RWPE2 (cell line): ENCODE measurements at regions not wholly inside any gene's neighbourhood (a gene's known extent, or its start where the extent isn't known, plus 50 kb on each side); places are given as distances from the start of the nearest gene placed in this dataset.

Experiments used
- ATAC-seq: fragments of 200-7000 bp; cut with Tn5 transposase; 3 replicates; pipeline ENCODE4 v1.9.1; 2021; ENCODE audit warnings: low read depth
- DNase-seq: peaks from one replicate; pipeline ENCODE4 v3.0.0-alpha.2; 2020; ENCODE audit warnings: low spot score
- H3K27ac ChIP-seq: fragments of 450-650 bp; 2 replicates; pipeline ENCODE4 v1.5.1; 2017; ENCODE audit warnings: mild to moderate bottlenecking; ENCODE audit not compliant: poor library complexity, severe bottlenecking
- H3K27me3 ChIP-seq: fragments of 250-450 bp; sonication (Bioruptor Pico); 2 replicates; pipeline ENCODE4 v1.5.1; 2021; ENCODE audit warnings: mild to moderate bottlenecking, moderate library complexity; ENCODE audit not compliant: insufficient read depth, poor library complexity, severe bottlenecking
- H3K36me3 ChIP-seq: fragments of 250-450 bp; sonication (Bioruptor Pico); 2 replicates; pipeline ENCODE4 v1.5.1; 2020; ENCODE audit warnings: low read depth, mild to moderate bottlenecking, moderate library complexity
- H3K4me1 ChIP-seq: fragments of 250-450 bp; sonication (Bioruptor Pico); 2 replicates; pipeline ENCODE4 v1.5.1; 2021; ENCODE audit warnings: mild to moderate bottlenecking, moderate library complexity; ENCODE audit not compliant: insufficient read depth, poor library complexity, severe bottlenecking
- H3K4me3 ChIP-seq: fragments of 250-450 bp; sonication (Bioruptor Pico); 2 replicates; pipeline ENCODE4 v1.5.1; 2021; ENCODE audit warnings: mild to moderate bottlenecking, moderate library complexity; ENCODE audit not compliant: severe bottlenecking
- H3K9me3 ChIP-seq: fragments of 250-450 bp; sonication (Bioruptor Pico); 2 replicates; pipeline ENCODE4 v1.5.1; 2021; ENCODE audit warnings: mild to moderate bottlenecking, moderate library complexity; ENCODE audit not compliant: severe bottlenecking
- TF ChIP-seq, protein P1 (sequence below): fragments of 450-650 bp; IDR thresholded peaks from one replicate; pipeline ENCODE4 v1.5.1; 2017; ENCODE audit warnings: mild to moderate bottlenecking, moderate library complexity; ENCODE audit not compliant: poor library complexity, severe bottlenecking

DNA sequence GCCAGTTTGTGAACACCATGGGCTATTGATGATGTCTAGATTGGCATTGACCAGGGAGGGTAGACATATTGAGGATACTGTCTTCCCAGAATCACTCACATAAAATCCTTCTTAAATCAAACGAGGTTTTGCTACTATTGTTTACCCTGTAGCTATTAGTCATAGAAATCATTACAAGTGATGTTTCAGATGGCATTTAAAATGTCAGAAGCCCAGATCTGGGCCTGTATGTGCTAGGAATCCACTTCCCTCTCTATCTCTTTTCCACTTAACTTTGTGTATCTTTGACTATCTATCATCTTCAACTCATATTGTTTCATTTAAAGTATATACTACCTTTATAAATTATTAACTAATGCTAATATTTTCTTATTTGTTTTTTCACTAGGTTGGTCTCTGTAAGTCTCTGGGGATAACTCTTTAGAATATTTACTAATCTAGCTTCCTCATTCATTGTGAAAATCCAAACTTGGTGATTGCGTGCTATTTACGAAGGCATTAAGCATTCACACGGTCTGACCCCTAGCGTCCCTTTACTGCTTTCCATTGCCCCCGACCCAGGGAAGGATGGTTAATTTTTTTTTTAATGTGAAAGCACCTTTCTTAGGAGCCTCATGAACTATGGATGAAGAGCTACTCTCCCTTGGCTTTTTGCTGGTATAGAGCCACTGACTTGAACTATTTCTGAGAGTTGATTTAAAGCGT is 281.8 kb downstream of the GPATCH2 start:
- ATAC-seq (no peak), DNase-seq (no peak)
- TF ChIP-seq, protein P1, sequence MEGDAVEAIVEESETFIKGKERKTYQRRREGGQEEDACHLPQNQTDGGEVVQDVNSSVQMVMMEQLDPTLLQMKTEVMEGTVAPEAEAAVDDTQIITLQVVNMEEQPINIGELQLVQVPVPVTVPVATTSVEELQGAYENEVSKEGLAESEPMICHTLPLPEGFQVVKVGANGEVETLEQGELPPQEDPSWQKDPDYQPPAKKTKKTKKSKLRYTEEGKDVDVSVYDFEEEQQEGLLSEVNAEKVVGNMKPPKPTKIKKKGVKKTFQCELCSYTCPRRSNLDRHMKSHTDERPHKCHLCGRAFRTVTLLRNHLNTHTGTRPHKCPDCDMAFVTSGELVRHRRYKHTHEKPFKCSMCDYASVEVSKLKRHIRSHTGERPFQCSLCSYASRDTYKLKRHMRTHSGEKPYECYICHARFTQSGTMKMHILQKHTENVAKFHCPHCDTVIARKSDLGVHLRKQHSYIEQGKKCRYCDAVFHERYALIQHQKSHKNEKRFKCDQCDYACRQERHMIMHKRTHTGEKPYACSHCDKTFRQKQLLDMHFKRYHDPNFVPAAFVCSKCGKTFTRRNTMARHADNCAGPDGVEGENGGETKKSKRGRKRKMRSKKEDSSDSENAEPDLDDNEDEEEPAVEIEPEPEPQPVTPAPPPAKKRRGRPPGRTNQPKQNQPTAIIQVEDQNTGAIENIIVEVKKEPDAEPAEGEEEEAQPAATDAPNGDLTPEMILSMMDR, result no peak
- no peaks in the 10 kb centered on the region for H3K4me1 ChIP-seq
- H3K27ac ChIP-seq, result no peak overlapping the region
- H3K36me3 ChIP-seq, result no peaks in the 10 kb centered on the region
- no peak overlapping the region for H3K4me3 ChIP-seq
- H3K9me3 ChIP-seq, result no peaks in the 10 kb centered on the region
- no peaks in the 10 kb centered on the region for H3K27me3 ChIP-seq

DNA sequence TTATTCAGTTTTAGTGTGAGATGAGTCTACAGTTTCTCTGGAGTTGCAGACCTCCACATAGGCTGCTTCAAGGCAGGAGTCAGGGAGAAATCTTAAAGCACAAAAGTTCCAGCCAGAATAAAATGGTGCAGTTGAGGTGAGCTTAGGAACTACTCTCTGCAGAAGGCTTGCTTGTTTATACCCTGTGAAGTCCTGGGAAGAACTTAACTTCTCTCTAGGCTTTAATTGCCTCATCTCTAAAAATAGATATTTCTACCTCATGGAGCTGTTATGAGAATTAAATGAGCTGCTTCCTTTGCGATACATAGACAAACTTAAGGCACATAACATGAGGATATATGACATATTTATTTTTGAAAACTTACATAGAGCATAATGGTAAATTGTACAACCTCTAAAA is 286.2 kb downstream of the GPATCH2 start:
- DNase-seq (no peak), ATAC-seq (no peak)
- Histone ChIP-seq H3K36me3 (no peaks in the 10 kb centered on the region), H3K4me1 (no peaks in the 10 kb centered on the region), H3K4me3 (no peak overlapping the region), H3K27me3 (no peaks in the 10 kb centered on the region), H3K27ac (no peak overlapping the region), H3K9me3 (no peaks in the 10 kb centered on the region)
- TF ChIP-seq, protein P1, result no peak

DNA sequence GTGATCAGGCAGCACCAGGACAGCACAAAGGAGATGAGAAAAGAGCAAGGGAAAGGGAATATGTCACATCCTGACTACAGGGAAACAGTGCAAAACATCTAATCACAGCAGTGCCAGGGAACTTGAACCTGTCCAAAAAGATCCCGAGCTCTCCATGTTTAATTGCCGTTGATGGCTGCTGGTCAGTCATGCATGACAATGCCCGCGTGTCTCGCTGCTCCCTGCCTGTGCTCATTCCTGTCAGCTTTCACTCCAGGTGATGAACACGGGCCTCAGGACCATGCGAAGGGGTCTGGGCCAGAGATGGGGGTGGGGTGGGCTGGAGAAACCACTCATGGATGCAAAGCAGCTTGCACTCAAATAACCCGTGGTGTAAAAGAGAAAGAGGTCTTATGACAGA is 287.0 kb downstream of the GPATCH2 start:
- Histone ChIP-seq H3K4me1 (no peaks in the 10 kb centered on the region), H3K4me3 (no peak overlapping the region), H3K36me3 (no peaks in the 10 kb centered on the region), H3K9me3 (no peaks in the 10 kb centered on the region), H3K27me3 (no peaks in the 10 kb centered on the region), H3K27ac (no peak overlapping the region)
- no peak for DNase-seq
- no peak for ATAC-seq
- TF ChIP-seq, protein P1, result no peak

DNA sequence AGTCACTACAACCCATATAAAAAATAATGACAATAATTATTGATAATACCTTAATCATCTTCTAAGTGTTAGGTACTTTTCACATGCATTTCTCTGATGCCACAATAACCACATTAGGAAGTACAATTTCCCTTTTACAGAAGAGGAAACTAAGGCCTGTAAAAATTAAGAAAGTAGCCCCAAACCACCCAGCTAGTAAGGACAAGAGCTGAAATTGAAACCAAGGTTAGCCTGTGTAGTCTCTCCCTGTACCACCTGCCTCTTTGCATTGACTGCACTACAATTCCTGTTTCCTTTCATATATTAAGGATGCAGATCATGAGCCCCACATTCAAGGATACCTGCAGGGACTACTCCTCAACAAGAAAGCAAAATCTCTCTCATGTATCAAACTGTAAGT is 288.8 kb downstream of the GPATCH2 start:
- Histone ChIP-seq H3K27me3 (no peaks in the 10 kb centered on the region), H3K4me1 (no peaks in the 10 kb centered on the region), H3K36me3 (no peaks in the 10 kb centered on the region), H3K27ac (no peak overlapping the region), H3K9me3 (no peaks in the 10 kb centered on the region), H3K4me3 (no peak overlapping the region)
- DNase-seq (no peak), ATAC-seq (no peak)
- TF ChIP-seq, protein P1, result no peak

DNA sequence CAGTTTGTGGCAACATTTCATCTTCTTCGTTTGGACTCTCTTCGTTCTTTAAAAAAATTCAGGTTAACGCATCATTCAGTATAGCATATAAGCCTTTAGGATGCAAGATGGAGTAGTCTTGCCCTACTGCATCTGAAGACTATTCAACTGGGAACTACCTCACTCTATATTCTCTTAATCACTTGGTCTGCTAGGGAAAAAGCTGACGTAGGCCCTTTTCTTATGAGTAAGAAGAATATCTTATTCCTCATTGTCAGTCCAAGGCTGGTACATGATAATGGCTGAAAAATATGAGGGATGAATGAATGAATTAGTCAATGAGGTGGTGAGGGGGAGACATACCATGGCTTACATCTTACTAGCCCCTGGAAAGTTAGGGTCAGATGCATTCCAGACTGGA is 294.2 kb downstream of the GPATCH2 start:
- DNase-seq, result no peak
- no peaks in the 10 kb centered on the region for H3K9me3 ChIP-seq
- TF ChIP-seq, protein P1, result no peak
- H3K4me1 ChIP-seq, result no peaks in the 10 kb centered on the region
- no peaks in the 10 kb centered on the region for H3K36me3 ChIP-seq
- no peak for ATAC-seq
- no peak overlapping the region for H3K27ac ChIP-seq
- no peak overlapping the region for H3K4me3 ChIP-seq
- H3K27me3 ChIP-seq, result no peaks in the 10 kb centered on the region
